MCF 10A (cell line): ENCODE measurements at regions not wholly inside any gene's neighbourhood (a gene's known extent, or its start where the extent isn't known, plus 50 kb on each side); places are given as distances from the start of the nearest gene placed in this dataset.

Experiments used
- BruUV-seq: library from RNA; stranded (reverse); fragments of 400-500 nt; replicated peaks from 2 replicates; lab custom pipeline; 2021; lab: Mats Ljungman, UMichigan
- CTCF ChIA-PET: fragments of 300-600 bp; sonication (Branson Sonifier 250); formaldehyde crosslinking; extraction: SDS; loops from one replicate; lab custom pipeline; 2021; ENCODE audit warnings: antibody characterized with exemption, inconsistent platforms; lab: Yijun Ruan, JAX
- POLR2A ChIA-PET: fragments of 300-600, 350-650 bp; sonication (Branson Sonifier 250); formaldehyde crosslinking; extraction: SDS; loops from one replicate; lab custom pipeline; 2020; ENCODE audit warnings: antibody characterized with exemption, inconsistent platforms; lab: Yijun Ruan, JAX
- DNase-seq: peaks from one replicate; pipeline ENCODE4 v3.0.0-alpha.2; 2018; ENCODE audit not compliant: unreplicated experiment
- H3K27ac Mint-ChIP-seq: one replicate; pipeline ENCODE4 v1.8.0; 2022; ENCODE audit warnings: mild to moderate bottlenecking, low read depth, mixed read lengths; ENCODE audit not compliant: unreplicated experiment
- H3K27me3 Mint-ChIP-seq: one replicate; pipeline ENCODE4 v1.8.0; 2022; ENCODE audit warnings: mixed read lengths; ENCODE audit not compliant: insufficient read depth, unreplicated experiment
- H3K36me3 Mint-ChIP-seq: one replicate; pipeline ENCODE4 v1.8.0; 2022; ENCODE audit warnings: mild to moderate bottlenecking, moderate library complexity, mixed read lengths; ENCODE audit not compliant: insufficient read depth, unreplicated experiment
- H3K4me1 Mint-ChIP-seq: one replicate; pipeline ENCODE4 v1.8.0; 2022; ENCODE audit warnings: mixed read lengths; ENCODE audit not compliant: insufficient read depth, unreplicated experiment
- H3K4me3 Mint-ChIP-seq: one replicate; pipeline ENCODE4 v1.8.0; 2022; ENCODE audit warnings: mild to moderate bottlenecking, moderate library complexity, mixed read lengths; ENCODE audit not compliant: unreplicated experiment
- H3K9me3 Mint-ChIP-seq: one replicate; pipeline ENCODE4 v1.8.0; 2022; ENCODE audit warnings: mixed read lengths; ENCODE audit not compliant: unreplicated experiment
- intact Hi-C: fragments of 100-400 bp; cut with micrococcal nuclease; formaldehyde crosslinking; loops from 2 replicates; pipeline ENCODE4 v1.14.1; 2022
- TF ChIP-seq, protein P1 (sequence below): fragments of 200-600 bp; IDR thresholded peaks from one replicate; pipeline ENCODE4 v1.8.0; 2022; ENCODE audit warnings: antibody characterized with exemption, mild to moderate bottlenecking; ENCODE audit not compliant: unreplicated experiment

DNA sequence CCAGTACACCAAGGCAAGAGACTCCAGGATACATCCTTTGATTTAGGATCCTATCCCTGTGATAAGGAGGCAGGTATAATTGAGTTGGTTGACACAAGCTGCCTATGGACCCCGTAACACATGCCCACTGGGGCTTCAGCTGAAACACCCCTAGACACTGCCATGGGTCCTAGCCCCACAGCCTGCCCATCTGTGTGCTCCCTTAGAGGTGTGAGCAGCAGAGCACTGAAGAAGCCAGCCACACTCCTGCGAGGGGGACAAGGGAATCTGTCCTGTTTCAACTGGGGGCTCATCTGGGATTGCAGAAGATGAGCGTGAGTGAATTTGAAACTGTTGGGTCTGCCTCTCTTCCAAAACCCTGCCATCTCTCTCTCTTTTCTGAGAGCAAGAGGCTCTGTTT lies 385.9 kb upstream of the SLITRK6 start:
- ChIA-PET POLR2A (no interaction called here), CTCF (no interaction called here)
- no TSS peak for BruUV-seq
- Mint-ChIP-seq H3K27me3 (no peaks in the 10 kb centered on the region), H3K4me3 (no peak overlapping the region), H3K27ac (no peak overlapping the region), H3K9me3 (no peaks in the 10 kb centered on the region), H3K4me1 (no peaks in the 10 kb centered on the region), H3K36me3 (no peaks in the 10 kb centered on the region)
- intact Hi-C loops, result no loop called here
- TF ChIP-seq, protein P1, sequence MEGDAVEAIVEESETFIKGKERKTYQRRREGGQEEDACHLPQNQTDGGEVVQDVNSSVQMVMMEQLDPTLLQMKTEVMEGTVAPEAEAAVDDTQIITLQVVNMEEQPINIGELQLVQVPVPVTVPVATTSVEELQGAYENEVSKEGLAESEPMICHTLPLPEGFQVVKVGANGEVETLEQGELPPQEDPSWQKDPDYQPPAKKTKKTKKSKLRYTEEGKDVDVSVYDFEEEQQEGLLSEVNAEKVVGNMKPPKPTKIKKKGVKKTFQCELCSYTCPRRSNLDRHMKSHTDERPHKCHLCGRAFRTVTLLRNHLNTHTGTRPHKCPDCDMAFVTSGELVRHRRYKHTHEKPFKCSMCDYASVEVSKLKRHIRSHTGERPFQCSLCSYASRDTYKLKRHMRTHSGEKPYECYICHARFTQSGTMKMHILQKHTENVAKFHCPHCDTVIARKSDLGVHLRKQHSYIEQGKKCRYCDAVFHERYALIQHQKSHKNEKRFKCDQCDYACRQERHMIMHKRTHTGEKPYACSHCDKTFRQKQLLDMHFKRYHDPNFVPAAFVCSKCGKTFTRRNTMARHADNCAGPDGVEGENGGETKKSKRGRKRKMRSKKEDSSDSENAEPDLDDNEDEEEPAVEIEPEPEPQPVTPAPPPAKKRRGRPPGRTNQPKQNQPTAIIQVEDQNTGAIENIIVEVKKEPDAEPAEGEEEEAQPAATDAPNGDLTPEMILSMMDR, result no peak
- no peak for DNase-seq

DNA sequence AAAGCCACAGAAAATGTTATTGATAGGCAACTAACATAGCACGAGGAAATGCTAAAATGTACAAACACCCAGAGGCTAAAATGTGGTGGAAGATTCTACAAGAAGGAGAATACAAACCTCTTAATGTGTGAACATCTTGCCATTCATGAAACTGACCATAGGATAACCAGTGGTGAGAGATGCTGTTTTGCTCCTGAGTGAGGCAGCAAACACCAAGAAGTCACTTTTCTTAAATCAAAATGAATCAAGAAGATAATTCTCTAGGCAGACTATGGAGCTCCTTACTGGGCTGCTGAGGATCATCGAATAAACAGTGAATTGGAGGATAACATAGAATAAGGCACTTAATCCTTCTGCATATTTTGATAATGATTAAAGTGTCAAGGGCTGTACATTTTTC lies 375.4 kb upstream of the SLITRK6 start:
- BruUV-seq, result no TSS peak
- no peak for DNase-seq
- Mint-ChIP-seq H3K4me3 (no peak overlapping the region), H3K27ac (no peak overlapping the region), H3K4me1 (no peaks in the 10 kb centered on the region), H3K27me3 (no peaks in the 10 kb centered on the region), H3K9me3 (no peaks in the 10 kb centered on the region), H3K36me3 (no peaks in the 10 kb centered on the region)
- TF ChIP-seq, protein P1, result no peak
- ChIA-PET CTCF (interaction anchor here (1.3 kb wide), 1 partner anchor 28 kb away, joined by 3 read pairs; no protein-coding TSS in a partner anchor), POLR2A (no interaction called here)
- intact Hi-C loops, result no loop called here

DNA sequence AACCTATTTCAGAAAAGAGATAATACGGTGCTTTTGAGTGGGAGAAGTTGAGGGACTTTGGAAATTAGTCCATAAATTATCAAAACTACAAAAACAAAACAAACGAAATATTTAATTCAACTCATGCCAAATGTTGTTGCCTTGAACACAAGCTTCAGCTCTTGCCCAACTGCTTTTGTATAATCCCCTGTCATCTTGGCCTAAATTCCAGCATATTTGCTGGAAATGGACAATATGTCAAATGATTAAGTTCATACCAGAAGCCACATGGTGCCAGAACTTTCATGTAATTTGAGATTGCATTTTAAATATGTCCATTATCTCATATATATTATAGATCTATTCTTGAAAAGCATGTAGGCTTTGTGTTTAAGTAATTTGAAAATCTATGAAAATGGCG lies 373.7 kb upstream of the SLITRK6 start:
- no peak overlapping the region for H3K27ac Mint-ChIP-seq
- intact Hi-C loops, result no loop called here
- no peak for DNase-seq
- POLR2A ChIA-PET, result no interaction called here
- no peaks in the 10 kb centered on the region for H3K4me1 Mint-ChIP-seq
- H3K36me3 Mint-ChIP-seq, result no peaks in the 10 kb centered on the region
- H3K9me3 Mint-ChIP-seq, result no peaks in the 10 kb centered on the region
- BruUV-seq, result no TSS peak
- CTCF ChIA-PET, result interaction anchor here (1.2 kb wide), 1 partner anchor 290 kb away, joined by 3 read pairs; no protein-coding TSS in a partner anchor
- TF ChIP-seq, protein P1, result no peak
- H3K4me3 Mint-ChIP-seq, result no peak overlapping the region
- H3K27me3 Mint-ChIP-seq, result no peaks in the 10 kb centered on the region

DNA sequence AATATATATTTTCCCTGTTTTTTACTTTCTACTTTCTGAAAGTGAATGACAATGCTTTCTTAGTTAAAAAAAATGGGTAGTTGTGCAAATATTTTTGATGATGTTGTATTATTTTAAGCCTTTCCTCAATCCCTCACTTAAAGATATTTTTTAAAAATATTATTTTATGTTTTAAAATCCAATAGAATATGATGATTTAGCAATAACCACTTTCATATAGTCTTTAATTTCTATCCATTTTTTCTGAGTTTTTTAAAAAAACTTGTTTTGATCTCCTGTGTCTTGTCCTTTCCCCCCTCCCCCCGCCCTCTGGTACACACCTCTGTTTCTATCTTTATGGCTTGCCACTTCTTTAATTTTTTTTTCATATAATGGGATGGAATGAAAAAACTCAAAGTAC lies 362.0 kb upstream of the SLITRK6 start:
- peaks cover 7% of the 10 kb centered on the region for H3K36me3 Mint-ChIP-seq
- H3K4me1 Mint-ChIP-seq, result no peaks in the 10 kb centered on the region
- no peak overlapping the region for H3K27ac Mint-ChIP-seq
- ChIA-PET CTCF (interaction anchor here (0.7 kb wide), 1 partner anchor 262 kb away, joined by 4 read pairs; no protein-coding TSS in a partner anchor), POLR2A (no interaction called here)
- no peak overlapping the region for H3K4me3 Mint-ChIP-seq
- TF ChIP-seq, protein P1, result no peak
- intact Hi-C loops, result no loop called here
- no TSS peak for BruUV-seq
- no peaks in the 10 kb centered on the region for H3K9me3 Mint-ChIP-seq
- DNase-seq, result no peak
- no peaks in the 10 kb centered on the region for H3K27me3 Mint-ChIP-seq
